ENCODE measurements at regions not wholly inside any gene's neighbourhood (a gene's known extent, or its start where the extent isn't known, plus 50 kb on each side); places are given as distances from the start of the nearest gene placed in this dataset.

GRCh38 chr6:125432963-125433362 lies 131.2 kb upstream of the HDDC2 start:
- Mint-ChIP-seq H3K4me1 (peaks cover 40% of the 10 kb centered on the region), H3K4me3 (no peak overlapping the region), H3K27me3 (ENCODE audit: low read depth) (no peaks in the 10 kb centered on the region; the same call in 1 of the 2 replicates), H3K9me3 (peaks cover 27% of the 10 kb centered on the region), H3K36me3 (peaks cover 2% of the 10 kb centered on the region), H3K27ac (no peak overlapping the region)
- TF ChIP-seq ETV6 (CRISPR knock-in tag; IDR thresholded peaks at IDR 0.05), result no peak
- TF ChIP-seq KAT7 (CRISPR knock-in tag; IDR thresholded peaks at IDR 0.05; ENCODE audit: borderline replicate concordance), result no peak
- TF ChIP-seq ZNF423 (CRISPR knock-in tag; IDR thresholded peaks at IDR 0.05), result no peak
- TF ChIP-seq TEAD1 (CRISPR knock-in tag; IDR thresholded peaks at IDR 0.05), result no peak
- no peak for TF ChIP-seq GTF2I (CRISPR knock-in tag; conservative IDR thresholded peaks at IDR 0.05)
- TF ChIP-seq RORB (CRISPR knock-in tag; IDR thresholded peaks at IDR 0.05), result no peak
- TF ChIP-seq SMAD3 (CRISPR knock-in tag; IDR thresholded peaks at IDR 0.05; ENCODE audit: borderline replicate concordance), result no peak
- no peak for TF ChIP-seq ZNF281 (CRISPR knock-in tag; IDR thresholded peaks at IDR 0.05)
- TF ChIP-seq ATF1 (CRISPR knock-in tag; IDR thresholded peaks at IDR 0.05), result no peak
- no peak for TF ChIP-seq PREB (CRISPR knock-in tag; IDR thresholded peaks at IDR 0.05; ENCODE audit: borderline replicate concordance)
- TF ChIP-seq JUN (CRISPR knock-in tag; IDR thresholded peaks at IDR 0.05), result no peak
- TF ChIP-seq FOXJ3 (CRISPR knock-in tag; IDR thresholded peaks at IDR 0.05; ENCODE audit: borderline replicate concordance), result no peak
- no peak for TF ChIP-seq ZNF512 (CRISPR knock-in tag; IDR thresholded peaks at IDR 0.05; ENCODE audit: borderline replicate concordance)
- no peak for TF ChIP-seq SOX15 (CRISPR knock-in tag; IDR thresholded peaks at IDR 0.05)
- CTCF ChIA-PET, result no interaction called here
- ATAC-seq, result no peak
- DNase-seq (ENCODE audit: low spot score), result no peak
- POLR2A ChIA-PET, result no interaction called here

- DNase-seq (ENCODE audit: low spot score) (no peak), ATAC-seq (no peak)
- H3K27me3 Mint-ChIP-seq (ENCODE audit: low read depth), result no peaks in the 10 kb centered on the region; the same call in 1 of the 2 replicates
- ChIA-PET POLR2A (no interaction called here), CTCF (no interaction called here)
- no peak overlapping the region for H3K27ac Mint-ChIP-seq
- H3K36me3 Mint-ChIP-seq, result no peaks in the 10 kb centered on the region; the same call in none of the 2 replicates
- peaks cover 37% of the 10 kb centered on the region for H3K4me1 Mint-ChIP-seq
- no peak overlapping the region for H3K4me3 Mint-ChIP-seq
- peaks cover 20% of the 10 kb centered on the region for H3K9me3 Mint-ChIP-seq
- no peak for TF ChIP-seq MAX (CRISPR knock-in tag; IDR thresholded peaks at IDR 0.05)
- no peak for TF ChIP-seq KAT7 (CRISPR knock-in tag; IDR thresholded peaks at IDR 0.05; ENCODE audit: borderline replicate concordance)
- TF ChIP-seq ZNF232 (CRISPR knock-in tag; IDR thresholded peaks at IDR 0.05), result no peak
- TF ChIP-seq NR2C2 (CRISPR knock-in tag; IDR thresholded peaks at IDR 0.05), result no peak
- TF ChIP-seq SMAD3 (CRISPR knock-in tag; IDR thresholded peaks at IDR 0.05; ENCODE audit: borderline replicate concordance), result no peak
- no peak for TF ChIP-seq RORB (CRISPR knock-in tag; IDR thresholded peaks at IDR 0.05)
- no peak for TF ChIP-seq FOXK1 (CRISPR knock-in tag; IDR thresholded peaks at IDR 0.05)
- TF ChIP-seq HMGA2 (CRISPR knock-in tag; IDR thresholded peaks at IDR 0.05), result no peak
- TF ChIP-seq ATF2 (CRISPR knock-in tag; IDR thresholded peaks at IDR 0.05; ENCODE audit: borderline replicate concordance, low read depth), result no peak
- no peak for TF ChIP-seq JAZF1 (CRISPR knock-in tag; IDR thresholded peaks at IDR 0.05)
- TF ChIP-seq PRDM15 (CRISPR knock-in tag; IDR thresholded peaks at IDR 0.05), result no peak
- TF ChIP-seq ZNF425 (CRISPR knock-in tag; conservative IDR thresholded peaks at IDR 0.05), result no peak
- no peak for TF ChIP-seq FOXP1 (CRISPR knock-in tag; IDR thresholded peaks at IDR 0.05; ENCODE audit: borderline replicate concordance)
These were observed 133.0 kb upstream of the HDDC2 start for GRCh38 chr6:125434760-125435159.

Measured in WTC11 (cell line).